NCI-H748 (cell line): ENCODE measurements at regions not wholly inside any gene's neighbourhood (a gene's known extent, or its start where the extent isn't known, plus 50 kb on each side); places are given as distances from the start of the nearest gene placed in this dataset.

ENCODE experiments used
- DNase-seq: peaks from one replicate; lab custom pipeline; 2025; ENCODE audit not compliant: unreplicated experiment; lab: John Stamatoyannopoulos, UW

GRCh38 chr4:168037676-168038075, 54.7 kb upstream of the ANXA10 start:
- DNase-seq: no peak

GRCh38 chr4:168039593-168039992, 52.7 kb upstream of the ANXA10 start:
- no peak for DNase-seq
